ENCODE measurements at regions not wholly inside any gene's neighbourhood (a gene's known extent, or its start where the extent isn't known, plus 50 kb on each side); places are given as distances from the start of the nearest gene placed in this dataset.

GRCh38 chr11:81059356-81059755 is 1618.5 kb upstream of the TENM4 start:
- no peak for DNase-seq (ENCODE audit: low read depth in 2 of 2, low spot score in 1 of 2)

- DNase-seq (ENCODE audit: low read depth in 2 of 2, low spot score in 1 of 2), result no peak
Observed at GRCh38 chr11:81052344-81053158, 1611.7 kb upstream of the TENM4 start.

GRCh38 chr11:81039916-81040524 is 1599.2 kb upstream of the TENM4 start:
- no peak for DNase-seq (ENCODE audit: low read depth in 2 of 2, low spot score in 1 of 2)

- no peak for DNase-seq (ENCODE audit: low read depth in 2 of 2, low spot score in 1 of 2)
Observed at GRCh38 chr11:81036168-81036870, 1595.5 kb upstream of the TENM4 start.

GRCh38 chr11:81033779-81034540 is 1593.1 kb upstream of the TENM4 start:
- DNase-seq (ENCODE audit: low read depth in 2 of 2, low spot score in 1 of 2), result no peak

- no peak for DNase-seq (ENCODE audit: low read depth in 2 of 2, low spot score in 1 of 2)
Observed at GRCh38 chr11:81032906-81033305, 1592.1 kb upstream of the TENM4 start.

GRCh38 chr11:81030186-81030585 is 1589.4 kb upstream of the TENM4 start:
- DNase-seq (ENCODE audit: low read depth in 2 of 2, low spot score in 1 of 2), result no peak

- DNase-seq (ENCODE audit: low read depth in 2 of 2, low spot score in 1 of 2), result no peak
Observed at GRCh38 chr11:81026032-81026431, 1585.2 kb upstream of the TENM4 start.

- no peak for DNase-seq (ENCODE audit: low read depth in 2 of 2, low spot score in 1 of 2)
Observed at GRCh38 chr11:81022057-81022456, 1581.2 kb upstream of the TENM4 start.

GRCh38 chr11:81010631-81011030 is 1569.8 kb upstream of the TENM4 start:
- no peak for DNase-seq (ENCODE audit: low read depth in 2 of 2, low spot score in 1 of 2)

- no peak for DNase-seq (ENCODE audit: low read depth in 2 of 2, low spot score in 1 of 2)
Observed at GRCh38 chr11:81007046-81007445, 1566.2 kb upstream of the TENM4 start.

- DNase-seq (ENCODE audit: low read depth in 2 of 2, low spot score in 1 of 2), result no peak
Observed at GRCh38 chr11:81005595-81005994, 1564.8 kb upstream of the TENM4 start.

- no peak for DNase-seq (ENCODE audit: low read depth in 2 of 2, low spot score in 1 of 2)
Observed at GRCh38 chr11:81004576-81004975, 1563.7 kb upstream of the TENM4 start.

- no peak for DNase-seq (ENCODE audit: low read depth in 2 of 2, low spot score in 1 of 2)
Observed at GRCh38 chr11:81002374-81002773, 1561.5 kb upstream of the TENM4 start.

- DNase-seq (ENCODE audit: low read depth in 2 of 2, low spot score in 1 of 2), result no peak
Observed at GRCh38 chr11:81000735-81001134, 1559.9 kb upstream of the TENM4 start.

GRCh38 chr11:81000334-81000733 is 1559.5 kb upstream of the TENM4 start:
- DNase-seq (ENCODE audit: low read depth in 2 of 2, low spot score in 1 of 2), result no peak

GRCh38 chr11:80995523-80995922 is 1554.7 kb upstream of the TENM4 start:
- no peak for DNase-seq (ENCODE audit: low read depth in 2 of 2, low spot score in 1 of 2)

GRCh38 chr11:80993536-80993935 is 1552.7 kb upstream of the TENM4 start:
- DNase-seq (ENCODE audit: low read depth in 2 of 2, low spot score in 1 of 2), result no peak

- DNase-seq (ENCODE audit: low read depth in 2 of 2, low spot score in 1 of 2), result no peak
Observed at GRCh38 chr11:80990885-80991284, 1550.1 kb upstream of the TENM4 start.

- no peak for DNase-seq (ENCODE audit: low read depth in 2 of 2, low spot score in 1 of 2)
Observed at GRCh38 chr11:80987171-80987570, 1546.3 kb upstream of the TENM4 start.

- no peak for DNase-seq (ENCODE audit: low read depth in 2 of 2, low spot score in 1 of 2)
Observed at GRCh38 chr11:80986421-80987074, 1545.7 kb upstream of the TENM4 start.
